GM18951 (cell line): ENCODE measurements at regions not wholly inside any gene's neighbourhood (a gene's known extent, or its start where the extent isn't known, plus 50 kb on each side); places are given as distances from the start of the nearest gene placed in this dataset.

Source experiments
- POLR2A ChIP-seq: IDR thresholded peaks from 4 replicates; pipeline ENCODE4 v1.6.1; 2011; ENCODE audit warnings: mild to moderate bottlenecking; ENCODE audit not compliant: insufficient read length, insufficient read depth; ENCODE audit errors: extremely low read depth
- in situ Hi-C: fragments of 300-500 bp; cut with MboI; formaldehyde crosslinking; loops from one replicate; pipeline ENCODE4 v1.12.0; 2022; ENCODE audit warnings: low sequenced_read_pairs, mixed read lengths, inconsistent platforms; ENCODE audit not compliant: unreplicated experiment

DNA sequence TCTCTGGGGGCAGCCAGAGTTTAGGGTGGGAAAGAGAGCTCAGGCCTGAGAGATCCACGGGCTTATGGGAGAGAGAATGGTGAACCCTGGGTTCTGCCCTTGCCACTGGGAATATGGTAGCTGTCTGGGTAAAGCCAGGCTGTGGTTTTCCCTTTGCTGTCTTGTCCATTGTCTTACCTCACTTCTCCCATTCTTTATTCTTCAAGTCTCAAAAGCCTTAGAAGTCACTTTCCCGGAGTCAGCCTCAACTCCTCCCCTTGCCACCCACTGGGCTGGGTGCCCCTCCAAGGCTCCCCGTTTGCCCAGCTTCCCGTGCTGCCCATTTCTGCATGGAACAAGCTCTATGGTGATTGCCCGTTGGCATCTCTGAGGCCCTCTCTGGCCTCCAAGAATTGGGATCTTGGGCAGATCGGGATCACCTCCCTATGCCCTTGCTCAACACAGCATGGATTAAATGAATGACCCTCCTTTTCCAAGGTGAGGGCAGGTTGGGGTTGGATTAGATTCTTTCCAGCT, 228.2 kb downstream of the HAUS1 start:
- in situ Hi-C loops, result no loop called here
- TF ChIP-seq POLR2A, result no peak

DNA sequence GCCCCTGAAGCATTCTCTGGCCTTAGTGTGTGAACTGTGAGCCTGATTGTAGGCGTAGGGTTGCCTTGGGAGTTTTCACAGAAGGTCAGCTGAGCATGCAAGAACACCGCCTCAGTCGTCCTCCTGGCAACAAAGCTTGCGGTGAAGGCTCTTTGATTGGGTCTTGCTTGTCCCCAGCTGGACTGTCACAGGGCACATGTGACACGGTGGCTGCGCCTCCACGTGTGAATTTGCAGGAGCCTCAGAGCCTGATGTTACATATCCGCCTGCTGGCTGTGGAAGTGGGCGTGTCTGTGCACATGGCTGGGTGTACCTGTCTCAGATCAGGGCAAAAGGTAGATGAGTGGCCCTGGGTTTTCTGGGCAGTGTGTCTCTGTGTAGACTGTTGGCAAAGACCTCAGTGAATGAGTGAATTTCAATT, 228.7 kb downstream of the HAUS1 start:
- no peak for TF ChIP-seq POLR2A
- in situ Hi-C loops, result no loop called here

DNA sequence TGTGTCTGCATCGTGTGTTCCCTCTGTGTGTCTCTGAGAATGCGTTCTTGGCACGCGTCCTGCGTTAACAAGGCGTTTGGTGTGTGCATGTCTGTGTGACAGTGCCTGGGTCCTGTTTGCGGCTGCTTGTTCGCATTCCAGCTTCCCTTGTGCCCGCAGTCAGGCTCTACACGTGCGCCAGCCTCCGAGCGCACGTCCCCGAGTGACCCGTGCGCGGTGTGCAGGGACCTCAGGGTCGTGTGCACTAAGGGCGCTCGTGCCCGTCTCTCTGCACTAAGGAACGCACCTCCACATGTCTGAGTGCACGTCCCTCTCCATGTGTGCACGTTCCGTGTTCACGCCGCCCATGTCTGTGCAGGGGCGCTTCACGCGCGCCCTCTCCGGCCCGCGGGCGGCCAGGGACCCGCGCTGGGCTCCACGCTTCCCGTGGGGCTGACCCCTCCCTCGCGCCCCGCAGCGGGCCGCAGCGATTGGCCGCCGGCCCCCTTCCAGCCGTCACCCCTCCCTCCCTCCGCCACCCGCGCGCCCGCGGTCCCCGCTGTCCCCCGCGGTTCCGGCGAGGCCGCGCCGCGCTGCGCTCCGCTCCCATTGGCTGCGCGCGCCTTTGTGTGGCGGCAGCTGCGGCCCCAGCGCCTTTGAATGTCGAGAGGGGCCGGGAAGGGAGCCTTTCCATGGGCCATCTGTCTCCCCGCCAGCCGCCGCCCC, 229.4 kb downstream of the HAUS1 start:
- in situ Hi-C loops, result no loop called here
- TF ChIP-seq POLR2A, result peak; percentile 31

DNA sequence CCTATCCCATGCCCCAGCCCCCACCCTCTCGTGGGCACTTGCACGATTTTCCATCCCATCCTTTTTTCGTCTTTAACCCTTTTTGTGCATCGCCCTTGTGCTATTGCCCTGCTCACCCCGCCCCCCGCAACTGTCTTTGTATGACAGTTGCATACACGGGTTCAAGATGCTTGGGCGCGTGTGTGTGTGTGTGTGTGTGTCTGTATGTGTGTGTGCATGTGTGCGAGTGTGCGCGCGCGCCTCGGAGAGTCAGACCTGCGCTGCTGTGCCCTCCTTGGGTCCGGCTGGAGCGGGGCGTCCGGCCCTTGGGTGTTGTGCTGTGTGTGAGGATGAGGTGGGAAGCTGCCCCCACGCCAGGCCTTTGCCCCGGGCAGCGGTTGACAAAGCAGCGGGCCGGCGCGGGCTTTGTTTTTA, 230.7 kb downstream of the HAUS1 start:
- TF ChIP-seq POLR2A, result no peak
- in situ Hi-C loops, result no loop called here

DNA sequence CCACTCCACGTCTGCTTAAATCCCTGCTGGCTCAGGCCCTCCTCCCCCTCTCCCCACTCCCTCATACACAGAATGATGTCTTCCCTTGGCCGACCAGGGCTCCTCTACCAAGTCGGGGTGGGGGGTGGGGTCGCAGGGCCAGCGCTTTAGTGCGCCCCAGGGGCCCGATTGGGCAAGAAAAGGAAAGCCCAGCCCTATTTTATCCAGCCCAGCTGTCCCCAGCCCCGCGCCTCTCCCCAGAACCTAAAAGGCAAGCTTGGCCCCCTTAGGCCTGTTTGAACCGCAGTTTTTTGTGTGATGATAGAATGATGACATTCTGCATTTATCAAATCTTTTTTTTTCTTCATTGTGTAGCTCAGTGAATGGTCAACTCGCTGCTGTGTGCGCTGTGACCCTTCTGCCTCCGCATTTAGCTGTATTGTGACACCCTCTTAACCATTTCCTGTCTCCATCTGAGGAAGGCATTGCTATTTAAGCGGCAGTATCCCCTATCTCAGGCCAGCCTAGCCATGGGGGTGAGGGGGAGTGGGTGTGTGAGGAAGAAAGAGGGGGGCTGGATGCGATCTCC, 231.4 kb downstream of the HAUS1 start:
- TF ChIP-seq POLR2A, result no peak
- in situ Hi-C loops, result no loop called here

DNA sequence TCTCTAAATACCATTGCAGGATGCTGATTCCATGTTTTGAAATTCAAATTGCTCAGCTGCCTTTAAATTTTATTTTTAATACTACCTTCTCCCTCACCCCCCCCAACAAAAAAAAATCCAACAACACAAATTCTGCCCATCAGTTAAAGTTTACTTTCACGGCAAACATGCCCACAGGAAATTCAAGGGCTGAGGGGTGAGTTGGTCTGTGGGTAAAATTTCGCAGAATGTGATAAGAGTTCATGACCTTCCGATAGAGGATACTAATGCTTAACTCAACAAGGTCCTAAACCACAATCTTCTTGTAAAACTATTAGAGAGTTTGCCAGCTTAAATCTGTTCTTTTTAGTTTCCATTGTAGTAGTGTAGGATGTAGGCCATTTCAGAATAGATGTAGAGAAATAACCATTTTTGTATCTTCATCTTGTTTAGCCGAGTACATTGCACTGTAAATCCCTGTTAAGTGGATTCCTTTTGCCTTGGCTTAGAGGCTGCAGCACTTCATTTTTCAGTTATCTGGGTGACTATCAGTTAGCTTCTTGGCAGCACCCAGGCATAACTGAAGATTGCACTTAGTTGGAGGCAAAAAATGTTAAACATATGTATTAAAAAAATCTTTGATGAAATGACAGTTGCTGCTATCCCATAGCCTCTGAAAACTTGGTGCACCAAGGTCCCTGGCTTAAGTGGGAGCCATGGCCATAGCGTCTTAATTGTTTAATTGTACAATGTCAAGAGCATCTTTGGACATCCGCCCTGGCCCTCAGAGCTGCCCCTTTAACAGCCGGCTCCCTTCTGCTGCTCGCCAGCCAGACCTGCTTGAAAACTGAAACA, 232.3 kb downstream of the HAUS1 start:
- in situ Hi-C loops, result no loop called here
- no peak for TF ChIP-seq POLR2A

DNA sequence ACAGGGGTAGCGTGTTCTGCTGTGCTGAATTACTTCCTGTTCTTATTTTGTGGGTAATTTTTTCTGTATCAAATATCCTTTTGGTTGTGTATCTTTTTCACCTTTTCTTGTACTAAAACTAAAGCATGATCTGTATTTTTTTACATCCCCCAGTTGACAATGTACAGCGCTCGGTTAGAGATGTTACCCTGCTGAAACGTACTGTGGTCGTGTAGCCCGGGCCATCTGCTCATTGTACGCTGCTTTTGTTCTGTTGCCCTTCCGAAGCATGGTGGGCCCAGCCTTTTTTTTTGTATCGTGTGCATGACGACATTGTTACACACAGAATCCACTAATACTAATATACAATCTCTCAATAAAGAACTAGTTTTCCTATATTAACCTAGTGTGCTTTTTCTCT, 233.1 kb downstream of the HAUS1 start:
- TF ChIP-seq POLR2A, result no peak
- in situ Hi-C loops, result no loop called here

DNA sequence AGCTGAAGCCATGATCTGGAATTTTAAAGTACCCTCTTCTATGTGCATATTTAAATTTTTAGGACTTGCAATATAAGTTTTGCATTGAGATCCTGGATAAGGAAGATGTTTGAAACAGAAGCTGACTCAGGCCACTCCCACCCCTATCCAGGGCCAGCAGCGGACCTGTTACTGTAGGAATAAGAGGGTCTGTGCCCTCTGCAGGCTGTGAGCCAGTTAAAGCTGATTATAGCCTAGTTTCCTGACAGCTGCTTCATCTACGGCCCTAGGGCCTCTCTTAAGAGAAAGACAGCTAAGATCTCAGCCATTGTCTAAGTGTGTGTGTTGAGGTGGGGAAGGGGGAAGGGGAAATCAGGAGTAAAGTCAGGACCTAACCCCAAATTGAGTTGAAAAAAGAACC, 234.0 kb downstream of the HAUS1 start:
- TF ChIP-seq POLR2A, result no peak
- in situ Hi-C loops, result no loop called here

DNA sequence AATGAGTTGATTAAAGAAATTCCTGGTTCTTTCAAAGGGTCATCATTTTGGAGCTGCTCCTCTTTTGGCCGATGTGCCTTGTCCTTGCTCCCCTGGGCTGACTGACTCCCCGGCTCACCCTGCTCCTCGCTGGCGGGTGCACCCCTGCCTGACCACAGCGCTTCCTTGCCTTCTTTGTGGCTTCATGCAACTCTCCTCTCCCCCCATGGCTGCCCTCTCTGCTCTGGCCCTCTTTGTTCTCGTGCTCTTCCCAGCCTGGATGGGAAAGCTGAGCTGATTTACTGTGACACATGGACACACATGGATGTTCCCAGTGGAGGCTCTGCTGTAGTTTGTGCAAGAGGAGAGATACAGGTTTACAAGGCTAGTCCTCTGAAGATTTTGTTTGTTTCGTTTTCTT, 234.6 kb downstream of the HAUS1 start:
- in situ Hi-C loops, result no loop called here
- no peak for TF ChIP-seq POLR2A

DNA sequence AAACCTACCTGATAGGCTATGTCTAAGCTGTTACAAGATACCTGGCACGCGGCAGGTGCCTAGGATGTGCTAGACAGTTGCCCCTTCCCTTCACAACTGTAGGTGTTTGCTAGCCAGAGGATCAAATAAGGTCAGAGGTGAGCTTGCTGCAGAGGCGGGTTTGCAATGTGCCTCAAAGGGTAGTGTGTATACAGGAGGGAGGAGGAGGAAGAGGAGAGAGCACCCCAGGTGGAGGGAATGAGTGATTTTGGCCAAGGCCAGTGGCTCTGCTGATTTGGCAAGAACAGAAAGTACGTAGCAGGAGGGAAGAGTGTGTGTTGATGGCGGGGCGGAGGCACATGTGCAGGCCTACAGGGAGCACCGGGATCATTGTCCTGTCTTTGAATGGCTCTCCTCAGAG, 236.5 kb downstream of the HAUS1 start:
- no peak for TF ChIP-seq POLR2A
- in situ Hi-C loops, result no loop called here

DNA sequence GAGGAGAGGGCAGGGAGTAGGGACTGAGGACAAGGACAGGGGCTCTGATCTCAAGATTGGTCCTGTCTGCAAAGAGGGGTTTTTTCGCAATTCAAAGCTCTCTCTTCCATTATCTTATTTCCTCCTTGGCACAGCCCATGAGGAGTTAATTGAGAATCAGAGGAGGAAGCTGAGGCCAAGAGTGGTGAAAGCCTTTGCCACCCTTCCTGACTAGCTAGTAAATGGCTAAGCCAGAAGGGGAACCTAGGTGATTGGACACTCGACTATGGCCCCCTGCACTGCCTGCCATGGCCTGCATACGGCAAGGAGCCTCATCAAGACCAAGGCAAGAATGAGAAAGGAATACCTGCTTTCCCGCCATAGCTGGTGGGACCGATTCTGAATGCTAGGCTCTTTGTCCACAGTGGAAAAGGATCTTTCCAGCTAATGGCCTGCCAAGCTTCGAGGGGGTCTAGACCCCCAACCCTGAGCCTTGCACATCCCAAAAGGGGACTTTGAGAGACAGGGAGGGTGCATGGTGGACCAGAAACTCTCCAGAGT, 237.9 kb downstream of the HAUS1 start:
- in situ Hi-C loops, result no loop called here

DNA sequence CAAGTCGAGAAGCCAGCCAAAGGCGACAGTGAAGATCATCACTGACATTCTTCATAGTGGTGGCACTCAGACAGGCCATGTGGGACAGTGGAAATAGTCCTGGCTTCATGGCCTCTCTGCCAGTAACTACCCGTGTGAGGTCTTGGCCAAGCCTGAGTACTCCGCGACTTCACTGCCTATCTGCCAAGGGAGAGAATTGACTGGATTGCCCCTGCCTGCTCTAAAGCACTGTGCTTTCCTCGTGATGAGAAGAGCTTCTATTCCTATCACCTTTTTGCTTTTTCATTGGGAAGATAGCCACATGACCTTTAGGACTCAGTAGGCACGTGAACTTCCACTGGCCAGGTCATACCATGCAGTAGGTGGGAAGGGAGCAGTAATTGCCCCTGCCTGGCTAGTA, 239.3 kb downstream of the HAUS1 start:
- in situ Hi-C loops, result no loop called here
- TF ChIP-seq POLR2A, result no peak

More for the DNA sequence above, 237.9 kb downstream of the HAUS1 start:
- TF ChIP-seq POLR2A, result no peak

DNA sequence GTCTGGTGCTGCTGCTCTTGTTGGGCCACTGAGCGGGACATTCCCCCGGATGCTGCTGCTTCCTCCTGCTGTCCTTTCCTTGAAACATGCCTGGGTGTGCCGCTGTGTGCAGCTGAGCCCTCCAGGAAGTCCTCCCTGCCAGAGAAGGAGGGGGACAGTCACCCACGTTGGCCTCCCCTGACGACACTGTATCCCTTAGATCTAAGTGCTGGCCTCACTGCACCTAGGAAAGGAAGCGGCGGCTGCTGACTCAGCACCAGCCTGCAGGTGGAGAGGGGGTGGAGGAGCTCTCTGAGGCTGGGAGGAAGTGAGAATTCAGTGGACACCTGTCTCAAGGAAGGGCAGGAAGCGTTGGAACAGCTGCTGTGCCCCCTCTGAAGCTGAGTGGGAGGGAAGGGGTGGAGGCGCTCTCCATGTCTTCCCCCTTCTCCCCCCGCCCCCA, 239.8 kb downstream of the HAUS1 start:
- in situ Hi-C loops, result no loop called here
- peak; percentile 17 for TF ChIP-seq POLR2A
